DMS53 (cell line): ENCODE measurements at regions not wholly inside any gene's neighbourhood (a gene's known extent, or its start where the extent isn't known, plus 50 kb on each side); places are given as distances from the start of the nearest gene placed in this dataset.
"Not testable (repeated sequence)": the region's sequence is repeated elsewhere in the genome, so short reads cannot be mapped to it uniquely, and the experiment has no call there.

Source experiments
- DNase-seq: peaks from one replicate; lab custom pipeline; 2025; lab: John Stamatoyannopoulos, UW

GRCh38 chr20:22529150-22530019 is 55.0 kb downstream of the FOXA2 start:
- no peak for DNase-seq

GRCh38 chr20:22526512-22527012 is 57.8 kb downstream of the FOXA2 start:
- no peak for DNase-seq

- peak; percentile 23 for DNase-seq
These were observed 58.6 kb downstream of the FOXA2 start for GRCh38 chr20:22525821-22526220.

- DNase-seq: no peak
These were observed 59.1 kb downstream of the FOXA2 start for GRCh38 chr20:22525069-22525820.

- no peak for DNase-seq
These were observed 59.9 kb downstream of the FOXA2 start for GRCh38 chr20:22524393-22525015.

GRCh38 chr20:22523499-22524392 is 60.6 kb downstream of the FOXA2 start:
- peak; percentile 99 for DNase-seq

- peak; percentile 58 for DNase-seq
These were observed 61.3 kb downstream of the FOXA2 start for GRCh38 chr20:22523128-22523498.

- DNase-seq: no peak
These were observed 61.7 kb downstream of the FOXA2 start for GRCh38 chr20:22522701-22523100.

GRCh38 chr20:22521940-22522339 is 62.4 kb downstream of the FOXA2 start:
- DNase-seq: not testable (repeated sequence)

GRCh38 chr20:22520381-22520780 is 64.0 kb downstream of the FOXA2 start:
- DNase-seq: no peak

- DNase-seq: peak; percentile 47
These were observed 69.1 kb downstream of the FOXA2 start for GRCh38 chr20:22515264-22515663.

- peak; percentile 68 for DNase-seq
These were observed 70.8 kb downstream of the FOXA2 start for GRCh38 chr20:22513574-22513973.

- peak; percentile 84 for DNase-seq
These were observed 71.4 kb downstream of the FOXA2 start for GRCh38 chr20:22512911-22513489.

- DNase-seq: peak; percentile 98
These were observed 72.1 kb downstream of the FOXA2 start for GRCh38 chr20:22511943-22512910.

GRCh38 chr20:22509843-22510147 is 74.6 kb downstream of the FOXA2 start:
- DNase-seq: no peak

- peak; percentile 87 for DNase-seq
These were observed 75.1 kb downstream of the FOXA2 start for GRCh38 chr20:22509090-22509842.

- DNase-seq: no peak
These were observed 75.9 kb downstream of the FOXA2 start for GRCh38 chr20:22508426-22508825.

- peak; percentile 84 for DNase-seq
These were observed 77.0 kb downstream of the FOXA2 start for GRCh38 chr20:22507240-22507961.

- no peak for DNase-seq
These were observed 77.5 kb downstream of the FOXA2 start for GRCh38 chr20:22506827-22507226.
